Astrocyte (in vitro differentiated cells and primary cell): ENCODE measurements at regions not wholly inside any gene's neighbourhood (a gene's known extent, or its start where the extent isn't known, plus 50 kb on each side); places are given as distances from the start of the nearest gene placed in this dataset.

Experiments used
- DNase-seq: peaks from one replicate; pipeline ENCODE4 v3.0.0-alpha.2; 2010; ENCODE audit warnings: low read depth
- FAIRE-seq: peaks from 2 replicates; lab custom pipeline; 2011; peaks lifted over from hg19 to GRCh38; lab: Jason Lieb, UNC
- H2AFZ ChIP-seq: 2 replicates; pipeline ENCODE4 v1.6.0; 2012; ENCODE audit warnings: low read depth, low read length, inconsistent platforms
- H3K27ac ChIP-seq: 2 replicates; pipeline ENCODE4 v1.5.1; 2011; ENCODE audit warnings: low read depth, low read length, inconsistent platforms
- H3K27me3 ChIP-seq: 2 replicates; pipeline ENCODE4 v1.6.0; 2011; ENCODE audit warnings: low read length, inconsistent platforms; ENCODE audit not compliant: insufficient read depth
- H3K36me3 ChIP-seq: 2 replicates; pipeline ENCODE4 v1.5.1; 2011; ENCODE audit warnings: low read length, inconsistent platforms; ENCODE audit not compliant: insufficient read depth
- H3K4me1 ChIP-seq: 2 replicates; pipeline ENCODE4 v1.5.1; 2011; ENCODE audit warnings: low read length, inconsistent platforms; ENCODE audit not compliant: insufficient read depth
- H3K4me2 ChIP-seq: 2 replicates; pipeline ENCODE4 v1.6.0; 2012; ENCODE audit warnings: low read length, inconsistent platforms
- H3K4me3 ChIP-seq: 2 replicates; pipeline ENCODE4 v1.5.1; 2011; ENCODE audit warnings: low read depth, mild to moderate bottlenecking, low read length, inconsistent platforms; ENCODE audit not compliant: insufficient read depth
- H3K79me2 ChIP-seq: 2 replicates; pipeline ENCODE4 v1.6.0; 2012; ENCODE audit warnings: mild to moderate bottlenecking, low read length, inconsistent platforms; ENCODE audit not compliant: insufficient read depth
- H3K9ac ChIP-seq: 2 replicates; pipeline ENCODE4 v1.6.0; 2012; ENCODE audit warnings: mild to moderate bottlenecking, low read length, inconsistent platforms
- H3K9me3 ChIP-seq: 2 replicates; pipeline ENCODE4 v1.5.1; 2012; ENCODE audit warnings: low read depth, mild to moderate bottlenecking, low read length, inconsistent platforms; ENCODE audit not compliant: insufficient read depth
- H4K20me1 ChIP-seq: 2 replicates; pipeline ENCODE4 v1.6.0; 2012; ENCODE audit warnings: low read length, inconsistent platforms; ENCODE audit not compliant: insufficient read depth
- H3K27ac Mint-ChIP-seq: one replicate; pipeline ENCODE4 v1.8.0; 2021; ENCODE audit warnings: mild to moderate bottlenecking, mixed read lengths; ENCODE audit not compliant: unreplicated experiment
- H3K27me3 Mint-ChIP-seq: one replicate; pipeline ENCODE4 v1.8.0; 2021; ENCODE audit warnings: low read depth, mixed read lengths; ENCODE audit not compliant: unreplicated experiment
- H3K36me3 Mint-ChIP-seq: one replicate; pipeline ENCODE4 v1.8.0; 2021; ENCODE audit warnings: low read depth, mixed read lengths; ENCODE audit not compliant: unreplicated experiment
- H3K4me1 Mint-ChIP-seq: one replicate; pipeline ENCODE4 v1.8.0; 2021; ENCODE audit warnings: low read depth, mixed read lengths; ENCODE audit not compliant: unreplicated experiment
- H3K4me3 Mint-ChIP-seq: one replicate; pipeline ENCODE4 v1.8.0; 2021; ENCODE audit warnings: mild to moderate bottlenecking, moderate library complexity, mixed read lengths; ENCODE audit not compliant: unreplicated experiment
- H3K9me3 Mint-ChIP-seq: one replicate; pipeline ENCODE4 v1.8.0; 2021; ENCODE audit warnings: mild to moderate bottlenecking, mixed read lengths; ENCODE audit not compliant: unreplicated experiment
- EZH2 ChIP-seq: IDR thresholded peaks from 2 replicates; pipeline ENCODE4 v1.6.1; 2012; ENCODE audit warnings: mild to moderate bottlenecking, low read length, inconsistent platforms; ENCODE audit not compliant: insufficient read depth
- TF ChIP-seq, protein P1 (sequence below): IDR thresholded peaks from 2 replicates; pipeline ENCODE4 v1.5.1; 2011; ENCODE audit warnings: low read depth, mild to moderate bottlenecking, inconsistent platforms, low read length, moderate library complexity; ENCODE audit not compliant: insufficient read depth

DNA sequence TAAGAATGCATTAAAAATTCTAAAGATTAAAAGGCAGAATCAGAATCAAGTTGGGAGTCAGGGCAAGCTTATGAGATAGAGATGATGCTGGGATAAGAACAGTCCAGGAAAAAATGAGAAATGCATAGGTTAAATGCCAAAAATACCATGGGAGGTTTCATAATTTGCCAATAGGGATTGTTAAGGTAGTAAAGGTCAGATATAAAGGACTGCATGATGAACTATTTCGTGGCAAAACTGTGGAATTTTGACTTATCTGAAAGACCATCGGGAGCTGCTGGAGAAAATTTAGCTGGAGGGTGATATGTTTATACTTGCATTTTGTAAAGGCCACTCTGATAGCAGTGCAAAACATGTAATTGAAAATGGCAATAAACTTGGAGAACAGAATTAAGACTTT lies 1872.8 kb upstream of the ACO1 start:
- no peak for FAIRE-seq
- DNase-seq = no peak
- no peak overlapping the region for H3K4me3 ChIP-seq
- H3K9me3 ChIP-seq = no peaks in the 10 kb centered on the region
- H3K9me3 Mint-ChIP-seq = peaks cover 11% of the 10 kb centered on the region
- no peaks in the 10 kb centered on the region for H3K27me3 ChIP-seq
- no peaks in the 10 kb centered on the region for H3K79me2 ChIP-seq
- H3K27me3 Mint-ChIP-seq = no peaks in the 10 kb centered on the region
- no peak overlapping the region for H3K27ac Mint-ChIP-seq
- H3K4me2 ChIP-seq = no peak overlapping the region
- H3K4me1 ChIP-seq = no peaks in the 10 kb centered on the region
- H3K4me1 Mint-ChIP-seq = no peaks in the 10 kb centered on the region
- H3K27ac ChIP-seq = no peak overlapping the region
- TF ChIP-seq, protein P1, sequence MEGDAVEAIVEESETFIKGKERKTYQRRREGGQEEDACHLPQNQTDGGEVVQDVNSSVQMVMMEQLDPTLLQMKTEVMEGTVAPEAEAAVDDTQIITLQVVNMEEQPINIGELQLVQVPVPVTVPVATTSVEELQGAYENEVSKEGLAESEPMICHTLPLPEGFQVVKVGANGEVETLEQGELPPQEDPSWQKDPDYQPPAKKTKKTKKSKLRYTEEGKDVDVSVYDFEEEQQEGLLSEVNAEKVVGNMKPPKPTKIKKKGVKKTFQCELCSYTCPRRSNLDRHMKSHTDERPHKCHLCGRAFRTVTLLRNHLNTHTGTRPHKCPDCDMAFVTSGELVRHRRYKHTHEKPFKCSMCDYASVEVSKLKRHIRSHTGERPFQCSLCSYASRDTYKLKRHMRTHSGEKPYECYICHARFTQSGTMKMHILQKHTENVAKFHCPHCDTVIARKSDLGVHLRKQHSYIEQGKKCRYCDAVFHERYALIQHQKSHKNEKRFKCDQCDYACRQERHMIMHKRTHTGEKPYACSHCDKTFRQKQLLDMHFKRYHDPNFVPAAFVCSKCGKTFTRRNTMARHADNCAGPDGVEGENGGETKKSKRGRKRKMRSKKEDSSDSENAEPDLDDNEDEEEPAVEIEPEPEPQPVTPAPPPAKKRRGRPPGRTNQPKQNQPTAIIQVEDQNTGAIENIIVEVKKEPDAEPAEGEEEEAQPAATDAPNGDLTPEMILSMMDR = no peak
- TF ChIP-seq EZH2 = no peak
- no peaks in the 10 kb centered on the region for H3K36me3 Mint-ChIP-seq
- H3K9ac ChIP-seq = no peak overlapping the region
- H3K36me3 ChIP-seq = no peaks in the 10 kb centered on the region
- H3K4me3 Mint-ChIP-seq = no peak overlapping the region
- H2AFZ ChIP-seq = no peak overlapping the region
- H4K20me1 ChIP-seq = no peaks in the 10 kb centered on the region

DNA sequence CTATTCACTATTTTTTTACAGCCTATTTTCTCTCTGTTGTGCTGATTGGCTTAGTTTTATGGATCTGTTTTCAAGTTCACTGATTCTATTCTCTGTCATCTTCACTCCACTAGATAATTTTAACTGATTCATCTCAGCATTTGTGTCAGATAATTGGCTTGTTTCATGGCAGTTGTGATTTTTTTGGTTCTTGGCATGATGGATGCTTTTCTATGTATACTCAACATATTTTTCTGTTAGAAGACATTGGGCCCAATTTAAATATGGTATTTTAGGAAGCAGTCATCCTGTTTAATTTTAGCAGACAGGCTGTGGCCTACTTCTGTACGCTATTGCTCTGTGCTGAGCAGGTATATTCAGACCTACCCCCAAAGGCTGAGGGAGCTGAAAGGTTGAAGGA lies 1865.3 kb upstream of the ACO1 start:
- Histone ChIP-seq H3K4me2 (no peak overlapping the region), H2AFZ (no peak overlapping the region), H4K20me1 (no peaks in the 10 kb centered on the region), H3K27me3 (no peaks in the 10 kb centered on the region), H3K9ac (no peak overlapping the region), H3K36me3 (no peaks in the 10 kb centered on the region), H3K4me1 (no peaks in the 10 kb centered on the region), H3K9me3 (no peaks in the 10 kb centered on the region), H3K4me3 (no peak overlapping the region), H3K79me2 (no peaks in the 10 kb centered on the region), H3K27ac (no peak overlapping the region)
- DNase-seq = no peak
- H3K27ac Mint-ChIP-seq = peak overlapping the region; percentile 94
- peaks cover 2% of the 10 kb centered on the region for H3K9me3 Mint-ChIP-seq
- H3K36me3 Mint-ChIP-seq = no peaks in the 10 kb centered on the region
- H3K4me3 Mint-ChIP-seq = no peak overlapping the region
- no peaks in the 10 kb centered on the region for H3K27me3 Mint-ChIP-seq
- no peak for FAIRE-seq
- TF ChIP-seq, protein P1 = no peak
- no peak for TF ChIP-seq EZH2
- H3K4me1 Mint-ChIP-seq = peaks cover 16% of the 10 kb centered on the region

DNA sequence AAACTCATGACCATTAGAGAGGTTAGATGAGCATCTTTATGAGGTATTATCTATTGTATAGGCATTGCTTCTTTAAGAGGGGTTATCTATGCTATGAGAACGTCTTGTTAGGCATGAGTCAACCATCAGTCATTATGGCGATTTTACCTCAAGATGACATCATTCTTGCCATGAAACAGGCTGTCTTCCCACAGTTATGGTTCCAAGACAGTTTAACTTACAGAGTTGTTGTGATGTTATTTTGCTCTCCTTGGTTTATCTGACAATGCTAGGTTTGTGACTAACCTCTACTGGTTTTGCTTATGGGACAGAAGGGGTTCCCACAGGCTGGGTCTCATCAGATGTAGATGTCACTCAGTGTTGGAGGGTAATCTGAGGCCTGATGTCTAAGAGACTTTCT lies 1864.7 kb upstream of the ACO1 start:
- Histone ChIP-seq H2AFZ (no peak overlapping the region), H3K4me3 (no peak overlapping the region), H3K27me3 (no peaks in the 10 kb centered on the region), H3K9me3 (no peaks in the 10 kb centered on the region), H3K79me2 (no peaks in the 10 kb centered on the region), H3K27ac (peak overlapping the region; percentile 25), H3K4me2 (no peak overlapping the region), H3K4me1 (no peaks in the 10 kb centered on the region), H3K9ac (no peak overlapping the region), H4K20me1 (no peaks in the 10 kb centered on the region), H3K36me3 (no peaks in the 10 kb centered on the region)
- no peaks in the 10 kb centered on the region for H3K36me3 Mint-ChIP-seq
- DNase-seq (peak; percentile 2), FAIRE-seq (no peak)
- peaks cover 2% of the 10 kb centered on the region for H3K9me3 Mint-ChIP-seq
- H3K27ac Mint-ChIP-seq = peak overlapping the region; percentile 94
- H3K27me3 Mint-ChIP-seq = no peaks in the 10 kb centered on the region
- H3K4me1 Mint-ChIP-seq = peaks cover 16% of the 10 kb centered on the region
- TF ChIP-seq EZH2 = no peak
- TF ChIP-seq, protein P1 = no peak
- H3K4me3 Mint-ChIP-seq = no peak overlapping the region
